ENCODE measurements at regions not wholly inside any gene's neighbourhood (a gene's known extent, or its start where the extent isn't known, plus 50 kb on each side); places are given as distances from the start of the nearest gene placed in this dataset.

GRCh38 chr1:101086783-101087182 is 61.2 kb upstream of the DPH5 start:
- TF ChIP-seq POLR2A (IDR thresholded peaks at IDR 0.05) = no peak
- TF ChIP-seq, protein P1, sequence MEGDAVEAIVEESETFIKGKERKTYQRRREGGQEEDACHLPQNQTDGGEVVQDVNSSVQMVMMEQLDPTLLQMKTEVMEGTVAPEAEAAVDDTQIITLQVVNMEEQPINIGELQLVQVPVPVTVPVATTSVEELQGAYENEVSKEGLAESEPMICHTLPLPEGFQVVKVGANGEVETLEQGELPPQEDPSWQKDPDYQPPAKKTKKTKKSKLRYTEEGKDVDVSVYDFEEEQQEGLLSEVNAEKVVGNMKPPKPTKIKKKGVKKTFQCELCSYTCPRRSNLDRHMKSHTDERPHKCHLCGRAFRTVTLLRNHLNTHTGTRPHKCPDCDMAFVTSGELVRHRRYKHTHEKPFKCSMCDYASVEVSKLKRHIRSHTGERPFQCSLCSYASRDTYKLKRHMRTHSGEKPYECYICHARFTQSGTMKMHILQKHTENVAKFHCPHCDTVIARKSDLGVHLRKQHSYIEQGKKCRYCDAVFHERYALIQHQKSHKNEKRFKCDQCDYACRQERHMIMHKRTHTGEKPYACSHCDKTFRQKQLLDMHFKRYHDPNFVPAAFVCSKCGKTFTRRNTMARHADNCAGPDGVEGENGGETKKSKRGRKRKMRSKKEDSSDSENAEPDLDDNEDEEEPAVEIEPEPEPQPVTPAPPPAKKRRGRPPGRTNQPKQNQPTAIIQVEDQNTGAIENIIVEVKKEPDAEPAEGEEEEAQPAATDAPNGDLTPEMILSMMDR (IDR thresholded peaks at IDR 0.05) = no peak

Data from tibial nerve (tissue), 3 donors.